Right hindlimb (tissue), 1 donor: ENCODE measurements at regions not wholly inside any gene's neighbourhood (a gene's known extent, or its start where the extent isn't known, plus 50 kb on each side); places are given as distances from the start of the nearest gene placed in this dataset.
"Not testable (repeated sequence)": the region's sequence is repeated elsewhere in the genome, so short reads cannot be mapped to it uniquely, and the experiment has no call there.

Experiments used
- DNase-seq: peaks from one replicate; pipeline ENCODE4 v3.0.0-alpha.2; 2018

DNA sequence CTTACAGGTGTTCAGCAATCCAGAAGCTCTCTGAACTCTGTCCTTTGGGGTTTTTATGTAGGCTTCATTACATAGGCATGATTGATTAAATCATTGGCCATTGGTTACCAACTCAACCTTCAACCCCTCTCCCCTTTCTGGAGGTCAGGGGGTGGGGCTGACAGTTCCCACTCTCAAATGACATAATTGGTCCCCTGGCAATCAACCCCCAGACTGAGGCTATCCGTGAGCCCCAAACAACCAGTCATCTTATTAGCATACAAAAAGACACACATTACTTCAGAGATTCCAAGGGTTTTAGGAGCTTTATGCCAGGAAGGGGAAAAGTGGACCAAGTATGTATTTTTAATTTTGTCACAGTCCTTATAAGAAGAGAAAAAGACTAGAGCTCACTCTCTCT is 92.1 kb downstream of the ZNF467 start:
- no peak for DNase-seq

DNA sequence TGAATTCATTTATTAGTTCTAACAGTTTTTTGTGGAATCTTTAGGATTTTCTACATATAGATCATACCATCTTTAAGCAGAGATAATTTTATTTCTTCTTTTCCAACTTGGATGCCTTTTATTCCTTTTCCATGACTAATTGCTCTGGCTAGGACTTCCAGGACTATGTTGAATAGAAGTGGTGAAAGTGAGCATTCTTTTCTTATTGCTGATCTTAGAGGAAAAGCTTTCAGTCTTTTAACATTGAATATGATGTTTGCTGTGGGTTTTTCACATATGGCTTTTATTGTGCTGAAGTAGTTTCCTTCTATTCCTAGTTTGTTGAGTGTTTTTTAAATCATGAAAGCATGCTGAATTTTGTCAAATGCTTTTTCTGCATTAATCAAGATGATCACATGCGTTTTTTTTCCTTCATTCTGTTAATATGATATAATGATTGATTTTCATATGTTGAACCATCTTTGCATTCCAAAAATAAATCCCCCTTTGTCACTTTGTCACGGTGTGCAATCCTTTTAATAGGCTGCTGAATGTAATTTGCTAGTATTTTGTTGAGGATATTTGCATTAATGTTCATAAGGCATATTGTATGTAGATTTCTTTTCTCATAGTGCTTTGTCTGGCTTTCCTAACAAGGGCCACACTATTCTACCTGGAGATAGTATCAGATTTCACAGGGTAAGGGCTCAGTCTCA is 92.9 kb downstream of the ZNF467 start:
- DNase-seq = no peak

DNA sequence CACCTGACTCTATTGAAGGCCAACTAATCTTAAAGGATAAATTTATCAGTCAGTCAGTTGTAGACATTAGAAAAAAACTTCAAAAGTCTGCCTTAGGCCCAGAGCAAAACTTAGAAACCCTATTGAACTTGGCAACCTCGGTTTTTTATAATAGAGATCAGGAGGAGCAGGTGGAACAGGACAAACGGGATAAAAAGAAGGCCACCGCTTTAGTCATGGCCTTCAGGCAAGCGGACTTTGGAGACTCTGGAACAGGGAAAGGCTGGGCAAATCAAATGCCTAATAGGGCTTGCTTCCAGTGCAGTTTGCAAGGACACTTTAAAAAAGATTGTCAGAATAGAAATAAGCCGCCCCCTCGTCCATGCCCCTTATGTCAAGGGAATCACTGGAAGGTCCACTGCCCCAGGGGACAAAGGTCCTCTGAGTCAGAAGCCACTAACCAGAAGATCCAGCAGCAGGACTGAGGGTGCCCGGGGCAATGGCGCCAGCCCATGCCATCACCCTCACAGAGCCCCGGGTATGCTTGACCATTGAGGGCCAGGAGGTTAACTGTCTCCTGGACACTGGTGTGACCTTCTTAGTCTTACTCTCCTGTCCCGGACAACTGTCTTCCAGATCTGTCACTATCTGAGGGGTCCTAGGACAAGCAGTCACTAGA is 98.5 kb downstream of the ZNF467 start:
- not testable (repeated sequence) for DNase-seq

DNA sequence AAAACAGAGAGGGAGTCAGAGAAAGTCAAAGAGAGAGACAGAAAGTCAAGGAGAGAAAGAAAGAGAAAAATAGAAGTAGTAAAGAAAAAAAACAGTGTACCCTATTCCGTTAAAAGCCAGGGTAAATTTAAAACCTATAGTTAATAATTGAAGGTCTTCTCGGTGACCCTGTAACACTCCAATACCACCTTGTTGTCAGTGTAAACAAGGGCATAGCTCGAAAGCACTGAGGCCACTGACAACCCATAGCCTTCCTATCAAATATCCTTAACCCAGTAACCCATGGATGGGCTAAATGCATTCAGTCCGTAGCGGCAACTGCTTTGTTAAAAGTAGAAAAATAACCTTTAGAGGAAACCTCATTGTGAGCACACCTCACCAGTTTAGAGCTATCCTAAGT is 100.4 kb downstream of the ZNF467 start:
- no peak for DNase-seq

DNA sequence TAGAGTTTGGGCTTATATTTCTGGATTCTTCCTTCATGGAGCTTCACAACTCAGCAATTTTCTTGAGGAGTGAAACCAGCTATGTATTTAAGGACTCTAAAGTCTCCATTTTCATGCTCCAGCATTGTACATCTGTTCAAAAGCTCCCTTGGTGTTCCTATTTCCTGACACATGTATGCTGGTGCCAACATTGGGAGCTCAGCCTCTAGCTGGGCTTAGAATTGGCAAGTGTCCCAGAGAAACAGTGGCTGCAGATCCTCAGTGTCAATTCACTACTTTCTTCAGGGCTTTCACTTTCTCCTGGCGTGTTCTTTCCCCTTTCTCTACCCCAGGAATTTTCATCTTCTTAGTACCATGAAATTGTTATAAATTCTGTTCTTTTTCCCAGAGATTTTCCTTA is 103.1 kb downstream of the ZNF467 start:
- DNase-seq = peak; percentile 65

DNA sequence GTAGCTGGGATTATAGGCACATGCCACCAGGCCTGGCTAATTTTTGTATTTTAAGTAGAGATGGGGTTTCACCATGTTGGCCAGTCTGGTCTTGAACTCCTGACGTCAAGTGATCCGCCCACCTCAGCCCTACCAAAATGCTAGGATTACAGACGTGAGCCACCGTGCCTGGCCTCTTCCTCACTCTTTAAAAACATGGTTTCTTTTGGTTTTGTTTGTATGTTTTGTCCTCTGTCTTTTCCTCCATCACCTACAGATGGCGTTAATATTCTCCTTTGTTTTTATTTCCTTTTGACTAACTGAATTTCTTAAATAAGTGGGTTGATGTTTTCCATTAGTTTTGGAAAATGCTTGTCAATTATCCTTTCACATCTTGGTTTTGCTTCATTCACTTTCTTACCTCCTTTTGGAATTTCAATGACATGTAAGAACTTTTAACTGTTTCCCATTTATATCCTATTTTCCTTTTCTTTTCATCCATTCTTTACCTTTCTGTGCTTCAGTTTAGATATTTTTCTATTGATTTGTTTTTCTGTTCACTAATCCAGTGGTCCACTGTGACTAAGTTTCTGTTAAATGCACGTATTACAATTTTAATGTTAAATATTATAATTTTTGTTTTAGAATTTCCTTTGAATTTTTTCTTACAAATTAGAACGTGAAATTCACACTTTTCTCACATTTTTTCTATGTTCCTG is 104.1 kb downstream of the ZNF467 start:
- no peak for DNase-seq

DNA sequence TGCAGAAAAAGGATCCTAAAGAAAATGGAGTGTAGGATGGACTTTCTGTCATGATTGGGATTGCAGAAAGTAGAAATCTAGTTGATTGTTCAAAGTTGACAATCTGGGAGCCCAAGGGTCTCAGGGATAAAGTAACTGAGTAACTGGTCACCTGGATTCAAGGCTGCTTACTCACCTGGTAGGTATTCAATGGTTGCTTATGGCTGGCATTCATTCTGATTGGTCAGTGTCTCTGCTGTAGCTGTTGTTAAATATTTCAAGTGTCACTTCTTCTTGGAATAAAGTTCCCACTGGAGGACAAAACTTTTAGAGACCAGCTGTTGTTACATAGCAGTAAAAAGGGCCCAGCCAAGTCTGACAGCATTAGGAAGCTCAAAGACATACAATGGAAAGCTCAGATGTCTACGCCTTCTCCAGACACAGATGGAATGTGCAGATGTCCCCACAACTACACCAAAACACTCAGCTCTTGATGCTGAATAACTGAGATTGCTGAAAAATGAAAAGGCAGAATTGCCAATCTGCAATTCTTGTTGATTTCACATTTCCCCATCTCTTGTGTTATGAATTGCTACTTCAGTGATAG is 106.9 kb downstream of the ZNF467 start:
- DNase-seq = peak; percentile 38

DNA sequence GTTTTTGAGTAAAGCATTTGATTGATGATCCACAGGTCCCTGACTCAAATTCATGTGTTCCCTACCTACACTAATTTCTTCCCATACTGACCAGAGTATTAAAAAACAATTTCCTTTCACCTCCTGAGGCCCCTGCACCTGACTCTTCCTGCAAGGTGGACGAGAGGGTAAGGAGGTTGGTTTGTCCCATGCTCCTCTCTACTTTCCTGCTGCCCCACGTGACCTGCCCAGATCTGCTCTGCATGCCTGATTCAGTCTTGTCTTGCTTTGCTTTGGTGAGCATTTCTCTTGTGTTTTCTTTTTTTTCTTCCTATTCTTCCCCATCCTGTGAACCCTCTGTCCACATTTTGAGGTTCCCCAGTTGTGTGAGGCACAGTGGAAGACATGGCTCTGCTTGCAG is 107.8 kb downstream of the ZNF467 start:
- DNase-seq = not testable (repeated sequence)

DNA sequence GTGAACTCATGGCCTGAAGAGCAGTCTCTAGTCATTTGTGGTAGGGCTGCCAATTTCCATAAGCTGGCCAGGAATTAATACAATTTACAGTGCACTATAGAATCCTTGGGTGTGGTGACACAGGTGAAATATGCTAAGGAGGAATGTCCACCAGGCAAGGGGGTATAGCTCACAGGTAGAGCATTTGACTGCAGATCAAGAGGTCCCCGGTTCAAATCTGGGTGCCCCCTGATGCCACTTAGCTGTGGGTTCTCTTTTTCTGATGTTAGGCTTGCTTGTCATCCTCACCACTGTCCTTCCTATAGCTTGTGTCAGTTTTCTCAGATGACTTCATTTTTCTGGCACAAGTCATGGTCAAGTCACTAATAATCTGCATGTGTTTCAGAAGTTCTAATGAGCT is 108.7 kb downstream of the ZNF467 start:
- DNase-seq = no peak

DNA sequence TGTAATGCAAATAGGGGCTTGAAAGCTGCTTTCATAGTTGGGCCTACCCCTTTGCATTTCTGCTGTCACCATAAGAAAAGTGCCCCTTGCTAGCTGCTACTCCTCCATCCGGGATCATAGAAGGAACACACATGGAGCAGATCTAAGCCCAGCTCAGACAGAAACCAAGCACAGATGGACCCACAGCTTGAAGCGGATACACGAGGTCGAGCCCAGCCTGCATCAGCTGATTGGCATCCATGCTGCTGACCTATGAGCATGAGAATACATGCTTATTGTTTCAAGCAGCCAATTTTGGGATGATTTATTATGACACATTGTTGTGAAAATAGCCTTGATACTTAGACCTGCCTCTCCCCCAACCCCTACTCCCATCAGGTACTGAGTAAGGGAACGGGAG is 109.2 kb downstream of the ZNF467 start:
- no peak for DNase-seq

DNA sequence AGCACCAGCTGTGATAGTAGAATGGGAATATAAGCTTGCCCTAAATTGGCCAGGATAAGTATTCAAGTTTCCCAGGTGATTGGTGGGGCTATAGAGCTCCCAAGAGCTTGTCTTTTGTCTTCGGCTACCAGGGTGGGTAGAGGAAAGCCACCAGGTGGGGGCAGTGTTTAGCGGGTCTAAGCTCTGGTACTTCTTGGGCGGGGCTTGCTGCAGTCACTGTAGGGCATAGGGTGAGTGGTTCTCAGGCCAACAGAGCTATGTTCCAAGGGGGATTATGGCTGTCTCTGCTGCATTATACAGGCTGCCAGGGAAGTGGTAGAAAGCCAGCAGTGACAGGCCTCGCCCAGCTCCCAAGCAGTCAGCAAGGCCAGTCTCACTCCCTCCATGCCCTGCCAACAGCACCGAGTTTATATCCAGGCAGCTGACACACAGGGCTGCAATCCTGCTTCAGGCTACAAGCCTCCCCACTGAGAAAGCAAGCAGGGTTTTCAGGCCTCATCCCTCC is 110.7 kb downstream of the ZNF467 start:
- peak; percentile 70 for DNase-seq

DNA sequence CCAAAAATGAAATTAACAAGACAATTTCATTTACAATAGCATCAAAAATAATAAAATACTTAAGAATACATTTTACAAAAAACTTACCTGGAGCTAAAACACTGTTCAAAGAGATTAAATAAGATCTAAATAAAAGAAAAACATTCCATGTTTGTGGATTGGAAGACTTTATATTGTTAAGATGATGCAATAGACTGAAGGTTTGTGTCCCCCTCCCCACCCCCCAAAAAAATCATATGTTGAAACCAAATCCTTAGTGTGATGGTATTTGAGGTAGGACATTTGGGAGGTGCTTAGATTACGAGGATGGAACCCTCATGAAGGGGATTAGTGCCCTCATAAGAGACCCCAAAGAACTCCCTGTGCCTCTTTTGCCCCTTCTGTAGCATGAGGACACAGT is 117.6 kb downstream of the ZNF467 start:
- DNase-seq = no peak

DNA sequence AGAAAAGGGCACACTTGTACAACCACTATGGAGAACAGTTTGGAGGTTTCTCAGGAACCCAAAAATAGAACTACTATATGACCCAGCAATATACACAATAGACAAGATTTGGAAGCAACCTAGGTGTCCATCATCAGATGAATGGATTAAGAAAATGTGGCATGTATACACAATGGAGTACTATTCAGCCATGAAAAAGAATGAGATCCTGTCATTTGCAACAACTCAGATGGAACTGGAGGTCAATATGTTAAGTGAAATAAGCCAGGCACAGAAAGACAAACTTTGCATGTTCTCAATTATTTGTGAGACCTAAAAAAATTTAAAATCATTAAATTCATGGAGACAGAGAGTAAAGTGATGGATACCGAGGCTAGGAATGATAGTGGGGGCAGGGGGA is 118.8 kb downstream of the ZNF467 start:
- no peak for DNase-seq

DNA sequence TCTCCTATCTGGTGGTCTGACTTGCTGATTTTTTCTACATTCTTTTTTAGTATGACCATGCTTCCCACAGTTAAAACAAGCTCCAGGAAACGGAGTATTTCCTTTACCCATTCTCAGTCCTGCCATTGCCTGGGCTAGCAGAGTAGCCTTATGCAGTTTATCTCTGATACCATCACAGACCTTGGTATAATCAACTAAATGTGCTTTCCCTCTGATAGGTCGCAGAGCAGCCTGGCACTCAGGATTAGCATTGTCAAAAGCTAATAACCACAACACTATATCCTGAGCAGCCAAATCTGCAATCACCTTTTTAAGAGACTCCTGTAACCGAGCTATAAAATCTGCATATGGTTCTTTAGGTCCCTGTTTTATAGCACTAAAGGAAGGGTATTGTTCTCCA is 123.2 kb downstream of the ZNF467 start:
- not testable (repeated sequence) for DNase-seq

DNA sequence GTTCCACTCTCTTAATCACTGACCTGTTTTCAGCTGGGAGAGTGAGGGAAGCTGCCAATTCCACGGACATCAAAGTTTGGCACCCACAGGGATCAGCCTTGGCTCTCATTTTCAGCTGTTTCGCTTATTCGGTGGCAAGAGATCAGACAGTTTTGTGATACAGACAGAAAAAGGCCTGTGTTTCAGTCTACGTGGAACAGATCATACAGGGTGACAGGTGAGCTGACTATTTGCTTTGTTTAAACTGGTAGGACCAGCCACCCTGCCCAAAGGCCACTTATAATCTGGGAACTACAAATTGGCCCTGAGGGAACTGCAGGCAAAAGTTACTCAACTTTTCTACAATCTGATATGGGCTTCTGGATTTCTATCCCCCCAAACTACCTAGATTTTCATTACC is 128.6 kb downstream of the ZNF467 start:
- DNase-seq = no peak

DNA sequence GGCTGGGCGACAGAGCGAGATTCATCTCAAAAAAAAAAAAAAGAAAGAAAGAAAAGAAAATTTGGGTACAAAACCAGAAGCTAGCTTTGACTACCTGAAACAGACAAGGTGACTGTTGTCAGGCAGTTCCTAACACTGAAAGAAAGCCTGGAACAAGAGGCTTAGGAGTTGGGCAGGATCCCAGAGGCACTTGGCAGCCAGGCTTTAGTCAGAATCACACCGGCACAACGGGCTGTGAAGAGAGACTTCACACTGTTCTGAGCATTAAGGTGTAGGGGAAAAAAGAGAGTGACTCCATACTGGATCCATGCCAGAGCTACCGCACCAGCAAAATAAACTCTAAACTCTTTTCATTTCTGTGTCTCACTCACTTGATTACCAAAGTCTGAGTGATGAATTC is 130.8 kb downstream of the ZNF467 start:
- no peak for DNase-seq

DNA sequence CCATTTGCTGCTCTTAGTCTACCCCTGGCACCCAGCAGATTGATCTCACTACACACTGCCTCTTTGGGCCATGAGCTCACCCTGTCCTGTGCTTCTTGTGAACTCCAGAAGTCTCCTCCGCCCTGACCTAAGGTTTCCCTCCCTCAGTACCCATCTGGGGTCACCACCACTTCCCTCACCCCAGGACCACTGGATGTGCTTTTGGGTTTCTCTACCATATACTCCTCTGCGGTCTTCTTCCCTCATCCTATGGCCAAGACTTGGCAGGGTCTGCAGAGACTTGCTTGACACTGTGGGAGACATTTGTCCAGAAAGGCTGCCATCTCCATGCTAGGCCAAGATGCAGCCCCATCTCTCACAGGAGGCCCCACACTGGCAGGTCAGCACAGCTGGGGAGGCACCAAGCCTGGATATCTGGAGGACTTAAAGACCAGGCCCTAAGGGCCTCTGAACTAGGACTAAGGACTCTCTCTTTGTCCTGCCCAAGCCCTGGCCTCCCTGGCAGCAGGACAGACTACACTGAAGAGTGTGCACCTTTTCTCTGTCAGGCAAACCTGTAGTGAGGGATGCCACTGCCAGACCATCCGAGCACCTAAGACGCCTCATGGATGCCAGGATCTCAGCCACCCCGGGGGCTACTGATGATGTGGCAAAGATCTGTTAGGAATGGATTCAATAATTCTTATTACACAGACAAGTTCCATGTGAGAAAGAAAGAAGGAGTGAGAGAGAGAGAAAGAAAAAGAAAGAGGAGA is 134.6 kb downstream of the ZNF467 start:
- DNase-seq = no peak

DNA sequence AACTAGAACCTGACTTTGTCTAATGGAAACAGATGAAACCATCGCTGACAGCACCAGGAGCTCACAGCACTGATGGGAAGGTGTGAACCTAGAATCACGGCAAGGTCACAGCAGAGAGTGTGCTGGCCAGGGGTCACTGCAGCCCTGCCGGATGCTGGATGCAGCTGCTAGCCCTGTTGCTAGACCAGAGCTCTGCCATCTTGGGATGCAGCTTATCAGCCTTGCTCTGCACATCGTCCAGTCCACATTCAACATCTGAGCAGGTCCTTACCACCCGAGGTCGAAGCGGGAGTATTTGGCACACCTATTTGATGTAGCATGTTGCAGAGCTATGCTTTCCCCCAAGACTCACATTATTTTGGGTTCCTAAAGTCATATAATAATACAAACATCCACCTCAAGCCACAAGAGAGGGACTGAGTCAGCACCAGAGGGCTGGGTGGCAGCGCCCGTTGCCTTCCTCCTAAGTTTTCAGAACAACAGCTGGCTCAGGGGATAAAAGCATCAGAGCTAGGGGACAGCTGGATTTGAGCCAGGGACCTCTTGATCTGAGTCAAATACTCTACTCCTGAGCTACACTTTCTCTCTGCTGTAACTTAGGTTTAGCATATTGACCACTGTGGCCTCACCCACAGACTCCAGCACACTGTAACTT is 135.3 kb downstream of the ZNF467 start:
- no peak for DNase-seq

DNA sequence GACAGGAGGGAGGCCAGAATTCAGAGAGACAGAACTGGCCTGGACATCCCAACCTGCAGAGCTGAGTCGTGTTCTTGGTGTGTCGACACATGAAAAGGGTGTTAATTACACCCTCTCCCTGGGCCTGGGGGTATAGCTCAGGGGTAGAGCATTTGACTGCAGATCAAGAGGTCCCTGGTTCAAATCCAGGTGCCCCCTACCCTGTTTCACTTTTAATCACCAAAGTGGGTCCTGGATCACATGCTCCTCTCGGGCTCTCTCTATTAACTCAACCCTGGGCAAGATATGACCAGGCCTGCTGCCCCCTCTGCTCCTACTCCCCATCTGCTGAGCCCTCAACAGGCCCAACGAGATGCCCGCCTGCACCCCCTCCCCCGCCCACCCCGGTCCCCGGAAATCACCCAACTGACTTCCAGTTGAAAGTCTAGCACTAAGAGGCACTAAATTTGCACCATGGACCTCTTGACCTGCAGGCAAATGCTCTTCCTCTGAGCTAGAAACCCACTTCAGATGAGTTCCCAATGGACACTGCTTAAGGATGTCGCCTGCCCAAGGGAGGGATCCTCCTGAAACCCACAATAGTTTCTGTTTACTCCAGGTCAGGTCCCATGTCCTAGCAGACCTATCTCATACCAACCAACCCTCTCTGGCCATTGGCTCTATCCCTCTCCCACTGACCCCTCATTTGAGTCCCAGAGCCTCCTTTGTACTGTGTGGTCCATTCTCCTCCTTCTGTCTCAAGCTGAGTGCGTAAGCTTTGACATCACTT is 137.6 kb downstream of the ZNF467 start:
- DNase-seq = no peak

DNA sequence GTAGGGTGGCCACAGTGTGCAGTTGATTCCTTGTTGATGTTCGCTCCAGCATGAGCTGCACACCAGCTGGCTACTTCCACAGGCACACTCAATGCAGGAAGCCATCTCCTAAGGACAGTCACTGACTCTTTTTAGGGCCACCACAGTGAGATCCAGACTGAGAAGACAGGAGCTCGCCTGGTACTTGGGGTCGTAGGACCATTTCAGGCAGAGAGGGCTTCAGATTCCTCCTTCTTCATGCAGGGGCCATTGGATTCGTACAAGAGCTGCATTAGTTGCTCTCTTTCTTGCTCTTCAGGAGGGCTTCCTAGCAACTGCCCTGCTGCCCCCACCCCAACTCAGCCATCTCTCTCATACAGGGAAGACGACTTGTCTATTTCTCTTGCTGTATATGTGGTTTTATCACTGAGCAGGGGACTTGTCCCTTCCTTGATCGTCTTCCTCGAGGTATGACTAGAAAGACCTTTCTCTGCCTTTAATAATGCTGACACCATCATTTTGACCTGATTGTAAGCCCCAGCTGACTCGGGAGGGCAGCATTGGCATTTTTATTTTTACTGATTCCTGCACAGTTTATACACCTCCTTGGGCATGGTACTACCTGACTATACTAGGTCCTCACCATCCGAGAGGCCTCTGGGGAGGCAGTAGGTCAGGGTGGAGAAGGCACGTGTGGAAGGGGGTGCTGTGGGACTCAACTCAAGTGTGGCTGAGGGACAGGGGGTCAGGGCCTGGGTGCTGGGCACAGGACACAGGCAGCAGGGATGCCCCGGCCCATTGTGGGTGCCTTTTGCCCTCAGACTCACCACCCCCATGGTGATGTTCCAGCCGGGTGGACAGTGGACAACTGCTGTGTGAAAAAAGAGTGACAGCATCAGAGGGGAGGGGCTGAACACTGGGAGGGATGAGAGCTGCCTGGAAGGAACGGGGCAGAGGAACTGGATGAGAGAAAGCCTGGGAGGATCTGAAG is 136.7 kb upstream of the ZNF746 start:
- DNase-seq = no peak
